WTC11 (cell line): ENCODE measurements at regions not wholly inside any gene's neighbourhood (a gene's known extent, or its start where the extent isn't known, plus 50 kb on each side); places are given as distances from the start of the nearest gene placed in this dataset.

Experiments
- ATAC-seq: fragments of 200-7000 bp; cut with Tn5 transposase; 2 replicates; pipeline ENCODE4 v1.10.0; 2021; ENCODE audit warnings: mild to moderate bottlenecking, moderate library complexity
- CTCF ChIA-PET: fragments of 300-600 bp; sonication (Branson Sonifier 250); formaldehyde crosslinking; loops from one replicate; lab custom pipeline; 2021; ENCODE audit warnings: antibody characterized with exemption; lab: Charles Lee
- POLR2A ChIA-PET: fragments of 350-600 bp; sonication (Branson Sonifier 250); formaldehyde crosslinking; loops from one replicate; lab custom pipeline; 2021; ENCODE audit warnings: antibody characterized with exemption; lab: Charles Lee
- DNase-seq: peaks from one replicate; pipeline ENCODE4 v3.0.0; 2021; ENCODE audit warnings: low spot score
- H3K27ac Mint-ChIP-seq: 2 replicates; pipeline ENCODE4 v1.8.0; 2021; ENCODE audit warnings: mixed read lengths
- H3K27me3 Mint-ChIP-seq: 2 replicates; pipeline ENCODE4 v1.8.0; 2021; ENCODE audit warnings: low read depth, mild to moderate bottlenecking, moderate library complexity, mixed read lengths
- H3K36me3 Mint-ChIP-seq: 2 replicates; pipeline ENCODE4 v1.8.0; 2021; ENCODE audit warnings: mixed read lengths
- H3K4me1 Mint-ChIP-seq: 2 replicates; pipeline ENCODE4 v1.8.0; 2022; ENCODE audit warnings: mixed read lengths
- H3K4me3 Mint-ChIP-seq: 2 replicates; pipeline ENCODE4 v1.8.0; 2021; ENCODE audit warnings: mild to moderate bottlenecking, moderate library complexity, mixed read lengths
- H3K9me3 Mint-ChIP-seq: 2 replicates; pipeline ENCODE4 v1.8.0; 2021; ENCODE audit warnings: mixed read lengths
- CBFB ChIP-seq: sonication (generic); formaldehyde crosslinking; IDR thresholded peaks from 2 replicates; pipeline ENCODE4 v1.8.1; 2022; ENCODE audit warnings: mild to moderate bottlenecking, low read depth, missing genetic modification reagents
- CREB1 ChIP-seq: sonication (generic); formaldehyde crosslinking; IDR thresholded peaks from 2 replicates; pipeline ENCODE4 v1.8.0; 2023; ENCODE audit warnings: mild to moderate bottlenecking, missing genetic modification reagents
- EMX1 ChIP-seq: fragments of 250-450 bp; sonication (Bioruptor Pico); IDR thresholded peaks from 2 replicates; pipeline ENCODE4 v1.8.0; 2021; ENCODE audit warnings: mild to moderate bottlenecking
- GRHL2 ChIP-seq: fragments of 250-450 bp; sonication (Bioruptor Pico); IDR thresholded peaks from 2 replicates; pipeline ENCODE4 v1.8.0; 2022; ENCODE audit warnings: mild to moderate bottlenecking, moderate library complexity; ENCODE audit not compliant: insufficient replicate concordance, severe bottlenecking
- GTF2I ChIP-seq: fragments of 250-450 bp; sonication (Bioruptor Pico); conservative IDR thresholded peaks from 2 replicates; pipeline ENCODE4 v1.4.0; 2021; ENCODE audit warnings: mild to moderate bottlenecking
- HMGA2 ChIP-seq: fragments of 250-450 bp; sonication (Bioruptor Pico); IDR thresholded peaks from 2 replicates; pipeline ENCODE4 v1.4.0; 2021; ENCODE audit warnings: mild to moderate bottlenecking, moderate library complexity
- MXD4 ChIP-seq: fragments of 250-450 bp; sonication (Bioruptor Pico); IDR thresholded peaks from 2 replicates; pipeline ENCODE4 v1.8.0; 2021; ENCODE audit warnings: mild to moderate bottlenecking, moderate library complexity, borderline replicate concordance
- NFYB ChIP-seq: sonication (generic); formaldehyde crosslinking; conservative IDR thresholded peaks from 2 replicates; pipeline ENCODE4 v1.8.0; 2022; ENCODE audit warnings: low read depth, missing genetic modification reagents
- OVOL2 ChIP-seq: fragments of 250-450 bp; sonication (Bioruptor Pico); IDR thresholded peaks from 2 replicates; pipeline ENCODE4 v1.9.0; 2021; ENCODE audit warnings: mild to moderate bottlenecking, borderline replicate concordance
- ZBTB21 ChIP-seq: sonication (generic); formaldehyde crosslinking; IDR thresholded peaks from 2 replicates; pipeline ENCODE4 v1.8.1; 2023; ENCODE audit warnings: mild to moderate bottlenecking, missing genetic modification reagents, borderline replicate concordance
- ZNF121 ChIP-seq: sonication (generic); formaldehyde crosslinking; IDR thresholded peaks from 2 replicates; pipeline ENCODE4 v1.8.0; 2023; ENCODE audit warnings: missing genetic modification reagents
- ZNF263 ChIP-seq: sonication (generic); formaldehyde crosslinking; IDR thresholded peaks from 2 replicates; pipeline ENCODE4 v1.8.1; 2022; ENCODE audit warnings: low read depth, mild to moderate bottlenecking, moderate library complexity, missing genetic modification reagents
- ZNF317 ChIP-seq: sonication (generic); formaldehyde crosslinking; IDR thresholded peaks from 2 replicates; pipeline ENCODE4 v1.8.1; 2023; ENCODE audit warnings: low read depth, mild to moderate bottlenecking, moderate library complexity, missing genetic modification reagents, borderline replicate concordance
- ZNF423 ChIP-seq: fragments of 250-450 bp; sonication (Bioruptor Pico); IDR thresholded peaks from 2 replicates; pipeline ENCODE4 v2.1.2; 2022; ENCODE audit warnings: mild to moderate bottlenecking, moderate library complexity
- TF ChIP-seq, protein P1 (sequence below): sonication (generic); formaldehyde crosslinking; IDR thresholded peaks from 2 replicates; pipeline ENCODE4 v1.8.1; 2023; ENCODE audit warnings: mild to moderate bottlenecking, missing genetic modification reagents
- TF ChIP-seq, protein P2 (sequence below): sonication (generic); formaldehyde crosslinking; IDR thresholded peaks from 2 replicates; pipeline ENCODE4 v1.8.1; 2023; ENCODE audit warnings: mild to moderate bottlenecking, missing genetic modification reagents, borderline replicate concordance
- TF ChIP-seq, protein P3 (sequence below): sonication (generic); formaldehyde crosslinking; IDR thresholded peaks from 2 replicates; pipeline ENCODE4 v1.8.1; 2023; ENCODE audit warnings: mild to moderate bottlenecking, missing genetic modification reagents
- TF ChIP-seq, protein P4 (sequence below): fragments of 250-450 bp; sonication (Bioruptor Pico); IDR thresholded peaks from 2 replicates; pipeline ENCODE4 v1.9.0; 2021; ENCODE audit warnings: moderate library complexity, mild to moderate bottlenecking, inconsistent platforms, borderline replicate concordance

DNA sequence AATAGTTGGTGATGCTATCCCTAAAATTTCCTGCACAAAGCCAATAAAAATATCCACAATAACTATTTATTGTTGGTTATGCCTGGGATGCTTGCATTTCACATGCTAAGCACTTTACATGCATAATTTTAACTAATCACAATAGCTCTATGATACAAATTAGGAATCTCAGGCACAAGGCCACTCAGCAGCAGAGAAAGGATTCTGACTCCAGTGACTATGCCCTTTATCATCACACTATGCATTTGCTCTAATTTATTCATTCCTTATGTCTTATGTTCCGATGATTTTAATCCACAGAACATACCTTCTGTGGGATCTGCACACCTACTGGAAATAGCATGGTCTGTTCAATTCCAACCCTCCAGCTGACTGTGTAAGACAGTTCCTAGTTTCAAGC, 476.1 kb downstream of the TMEM232 start:
- CTCF ChIA-PET: no interaction called here
- TF ChIP-seq ZBTB21 (CRISPR knock-in tag) (no peak), OVOL2 (CRISPR knock-in tag) (no peak), GTF2I (no peak), MXD4 (no peak), NFYB (CRISPR knock-in tag) (no peak), GRHL2 (CRISPR knock-in tag) (no peak), ZNF263 (CRISPR knock-in tag) (no peak), ZNF121 (CRISPR knock-in tag) (no peak)
- TF ChIP-seq, protein P1, sequence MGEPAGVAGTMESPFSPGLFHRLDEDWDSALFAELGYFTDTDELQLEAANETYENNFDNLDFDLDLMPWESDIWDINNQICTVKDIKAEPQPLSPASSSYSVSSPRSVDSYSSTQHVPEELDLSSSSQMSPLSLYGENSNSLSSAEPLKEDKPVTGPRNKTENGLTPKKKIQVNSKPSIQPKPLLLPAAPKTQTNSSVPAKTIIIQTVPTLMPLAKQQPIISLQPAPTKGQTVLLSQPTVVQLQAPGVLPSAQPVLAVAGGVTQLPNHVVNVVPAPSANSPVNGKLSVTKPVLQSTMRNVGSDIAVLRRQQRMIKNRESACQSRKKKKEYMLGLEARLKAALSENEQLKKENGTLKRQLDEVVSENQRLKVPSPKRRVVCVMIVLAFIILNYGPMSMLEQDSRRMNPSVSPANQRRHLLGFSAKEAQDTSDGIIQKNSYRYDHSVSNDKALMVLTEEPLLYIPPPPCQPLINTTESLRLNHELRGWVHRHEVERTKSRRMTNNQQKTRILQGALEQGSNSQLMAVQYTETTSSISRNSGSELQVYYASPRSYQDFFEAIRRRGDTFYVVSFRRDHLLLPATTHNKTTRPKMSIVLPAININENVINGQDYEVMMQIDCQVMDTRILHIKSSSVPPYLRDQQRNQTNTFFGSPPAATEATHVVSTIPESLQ (CRISPR knock-in tag): no peak
- Mint-ChIP-seq H3K36me3 (no peaks in the 10 kb centered on the region), H3K27me3 (no peaks in the 10 kb centered on the region), H3K4me1 (peaks cover 19% of the 10 kb centered on the region), H3K9me3 (no peaks in the 10 kb centered on the region), H3K4me3 (no peak overlapping the region), H3K27ac (peak overlapping the region; percentile 28; the same call in 1 of the 2 replicates)
- POLR2A ChIA-PET: no interaction called here
- no peak for ATAC-seq
- no peak for DNase-seq

DNA sequence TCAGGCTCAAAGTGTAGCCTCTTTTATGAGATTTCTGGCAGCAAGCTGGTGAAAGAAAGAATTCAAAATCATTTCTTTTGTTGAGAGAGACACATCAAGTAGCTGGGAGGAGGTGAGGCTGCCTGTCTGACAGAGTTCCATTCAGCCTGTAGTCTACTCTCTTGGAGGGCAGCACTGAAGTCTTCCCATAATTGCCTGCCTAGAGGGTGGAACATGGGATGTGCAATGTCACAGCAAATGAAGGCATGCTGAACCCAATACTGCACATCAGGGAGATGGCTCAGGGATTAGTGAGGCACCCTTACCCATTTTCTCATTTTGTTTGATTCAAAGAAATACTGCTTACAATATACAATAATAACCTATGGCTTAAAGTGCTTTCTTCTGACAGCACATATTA, 475.7 kb downstream of the TMEM232 start:
- TF ChIP-seq HMGA2 (CRISPR knock-in tag): no peak
- Mint-ChIP-seq H3K27me3 (no peaks in the 10 kb centered on the region), H3K4me1 (peaks cover 23% of the 10 kb centered on the region), H3K9me3 (no peaks in the 10 kb centered on the region), H3K4me3 (no peak overlapping the region), H3K27ac (peak overlapping the region; percentile 28; the same call in 1 of the 2 replicates), H3K36me3 (no peaks in the 10 kb centered on the region)
- ChIA-PET CTCF (interaction anchor here (1.0 kb wide), 1 partner anchor 243 kb away, joined by 6 read pairs; no protein-coding TSS in a partner anchor), POLR2A (no interaction called here)
- no peak; the same call in 1 of the 2 replicates for ATAC-seq
- DNase-seq: no peak

DNA sequence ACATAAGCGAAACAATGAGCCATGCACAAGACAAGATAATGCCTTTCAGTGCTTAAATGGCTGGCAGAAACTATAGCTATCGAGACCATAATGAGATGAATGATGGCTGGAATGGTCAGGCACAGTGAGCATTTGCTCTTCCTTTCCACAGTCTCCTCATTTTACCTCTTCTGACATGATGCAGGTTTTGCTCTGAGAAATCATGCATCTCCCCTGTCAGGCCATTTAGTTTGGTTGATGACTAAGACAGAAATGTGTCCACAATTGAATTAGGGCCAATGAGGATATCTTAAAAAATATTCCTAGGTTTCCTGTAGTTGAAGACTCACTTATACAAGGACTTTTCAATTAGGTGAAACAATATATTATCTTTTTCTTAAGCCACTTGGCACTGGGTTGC, 475.1 kb downstream of the TMEM232 start:
- POLR2A ChIA-PET: no interaction called here
- ATAC-seq: no peak

More for the DNA sequence above, 475.1 kb downstream of the TMEM232 start:
- no peaks in the 10 kb centered on the region for H3K27me3 Mint-ChIP-seq
- H3K4me1 Mint-ChIP-seq: peaks cover 29% of the 10 kb centered on the region
- CTCF ChIA-PET: interaction anchor here (1.0 kb wide), 1 partner anchor 244 kb away, joined by 6 read pairs; no protein-coding TSS in a partner anchor
- H3K9me3 Mint-ChIP-seq: no peaks in the 10 kb centered on the region
- no peak for DNase-seq
- TF ChIP-seq ZNF423 (CRISPR knock-in tag): no peak
- no peak for TF ChIP-seq CBFB (CRISPR knock-in tag)
- TF ChIP-seq, protein P2, sequence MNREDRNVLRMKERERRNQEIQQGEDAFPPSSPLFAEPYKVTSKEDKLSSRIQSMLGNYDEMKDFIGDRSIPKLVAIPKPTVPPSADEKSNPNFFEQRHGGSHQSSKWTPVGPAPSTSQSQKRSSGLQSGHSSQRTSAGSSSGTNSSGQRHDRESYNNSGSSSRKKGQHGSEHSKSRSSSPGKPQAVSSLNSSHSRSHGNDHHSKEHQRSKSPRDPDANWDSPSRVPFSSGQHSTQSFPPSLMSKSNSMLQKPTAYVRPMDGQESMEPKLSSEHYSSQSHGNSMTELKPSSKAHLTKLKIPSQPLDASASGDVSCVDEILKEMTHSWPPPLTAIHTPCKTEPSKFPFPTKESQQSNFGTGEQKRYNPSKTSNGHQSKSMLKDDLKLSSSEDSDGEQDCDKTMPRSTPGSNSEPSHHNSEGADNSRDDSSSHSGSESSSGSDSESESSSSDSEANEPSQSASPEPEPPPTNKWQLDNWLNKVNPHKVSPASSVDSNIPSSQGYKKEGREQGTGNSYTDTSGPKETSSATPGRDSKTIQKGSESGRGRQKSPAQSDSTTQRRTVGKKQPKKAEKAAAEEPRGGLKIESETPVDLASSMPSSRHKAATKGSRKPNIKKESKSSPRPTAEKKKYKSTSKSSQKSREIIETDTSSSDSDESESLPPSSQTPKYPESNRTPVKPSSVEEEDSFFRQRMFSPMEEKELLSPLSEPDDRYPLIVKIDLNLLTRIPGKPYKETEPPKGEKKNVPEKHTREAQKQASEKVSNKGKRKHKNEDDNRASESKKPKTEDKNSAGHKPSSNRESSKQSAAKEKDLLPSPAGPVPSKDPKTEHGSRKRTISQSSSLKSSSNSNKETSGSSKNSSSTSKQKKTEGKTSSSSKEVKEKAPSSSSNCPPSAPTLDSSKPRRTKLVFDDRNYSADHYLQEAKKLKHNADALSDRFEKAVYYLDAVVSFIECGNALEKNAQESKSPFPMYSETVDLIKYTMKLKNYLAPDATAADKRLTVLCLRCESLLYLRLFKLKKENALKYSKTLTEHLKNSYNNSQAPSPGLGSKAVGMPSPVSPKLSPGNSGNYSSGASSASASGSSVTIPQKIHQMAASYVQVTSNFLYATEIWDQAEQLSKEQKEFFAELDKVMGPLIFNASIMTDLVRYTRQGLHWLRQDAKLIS: no peak
- no peak for TF ChIP-seq ZNF317 (CRISPR knock-in tag)
- TF ChIP-seq, protein P3, sequence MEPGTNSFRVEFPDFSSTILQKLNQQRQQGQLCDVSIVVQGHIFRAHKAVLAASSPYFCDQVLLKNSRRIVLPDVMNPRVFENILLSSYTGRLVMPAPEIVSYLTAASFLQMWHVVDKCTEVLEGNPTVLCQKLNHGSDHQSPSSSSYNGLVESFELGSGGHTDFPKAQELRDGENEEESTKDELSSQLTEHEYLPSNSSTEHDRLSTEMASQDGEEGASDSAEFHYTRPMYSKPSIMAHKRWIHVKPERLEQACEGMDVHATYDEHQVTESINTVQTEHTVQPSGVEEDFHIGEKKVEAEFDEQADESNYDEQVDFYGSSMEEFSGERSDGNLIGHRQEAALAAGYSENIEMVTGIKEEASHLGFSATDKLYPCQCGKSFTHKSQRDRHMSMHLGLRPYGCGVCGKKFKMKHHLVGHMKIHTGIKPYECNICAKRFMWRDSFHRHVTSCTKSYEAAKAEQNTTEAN (CRISPR knock-in tag): no peak
- TF ChIP-seq EMX1 (CRISPR knock-in tag): no peak
- TF ChIP-seq, protein P4, sequence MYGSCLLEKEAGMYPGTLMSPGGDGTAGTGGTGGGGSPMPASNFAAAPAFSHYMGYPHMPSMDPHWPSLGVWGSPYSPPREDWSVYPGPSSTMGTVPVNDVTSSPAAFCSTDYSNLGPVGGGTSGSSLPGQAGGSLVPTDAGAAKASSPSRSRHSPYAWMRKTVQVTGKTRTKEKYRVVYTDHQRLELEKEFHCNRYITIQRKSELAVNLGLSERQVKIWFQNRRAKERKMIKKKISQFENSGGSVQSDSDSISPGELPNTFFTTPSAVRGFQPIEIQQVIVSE: no peak
- no peak for TF ChIP-seq CREB1 (CRISPR knock-in tag)
- TF ChIP-seq, all 79 proteins: peak for 0
- H3K27ac Mint-ChIP-seq: no peak overlapping the region
- H3K4me3 Mint-ChIP-seq: no peak overlapping the region
- H3K36me3 Mint-ChIP-seq: no peaks in the 10 kb centered on the region
